ENCODE measurements at regions not wholly inside any gene's neighbourhood (a gene's known extent, or its start where the extent isn't known, plus 50 kb on each side); places are given as distances from the start of the nearest gene placed in this dataset.

GRCh38 chr15:38048001-38048455 lies 113.6 kb downstream of the TMCO5A start:
- no peak for DNase-seq

GRCh38 chr15:38049891-38050290 lies 115.5 kb downstream of the TMCO5A start:
- no peak for DNase-seq

- DNase-seq: no peak
These were observed 116.3 kb downstream of the TMCO5A start for GRCh38 chr15:38050529-38051448.

GRCh38 chr15:38053205-38053604 lies 118.8 kb downstream of the TMCO5A start:
- no peak for DNase-seq

- no peak for DNase-seq
These were observed 119.3 kb downstream of the TMCO5A start for GRCh38 chr15:38053776-38054175.

GRCh38 chr15:38054488-38054887 lies 120.0 kb downstream of the TMCO5A start:
- DNase-seq: no peak

- DNase-seq: no peak
These were observed 124.2 kb downstream of the TMCO5A start for GRCh38 chr15:38058596-38059075.

GRCh38 chr15:38059665-38060064 lies 125.2 kb downstream of the TMCO5A start:
- DNase-seq: no peak

GRCh38 chr15:38061856-38062649 lies 127.6 kb downstream of the TMCO5A start:
- DNase-seq: no peak

- DNase-seq: no peak
These were observed 128.3 kb downstream of the TMCO5A start for GRCh38 chr15:38062696-38063095.

- DNase-seq: no peak
These were observed 131.4 kb downstream of the TMCO5A start for GRCh38 chr15:38065721-38066345.

GRCh38 chr15:38066612-38067011 lies 132.2 kb downstream of the TMCO5A start:
- no peak for DNase-seq

GRCh38 chr15:38068626-38069391 lies 134.4 kb downstream of the TMCO5A start:
- DNase-seq: peak in 1 of 2 donors; percentile 27

GRCh38 chr15:38069511-38070011 lies 135.1 kb downstream of the TMCO5A start:
- no peak for DNase-seq

GRCh38 chr15:38070778-38071177 lies 136.3 kb downstream of the TMCO5A start:
- DNase-seq: no peak

- DNase-seq: no peak
These were observed 137.0 kb downstream of the TMCO5A start for GRCh38 chr15:38071211-38071972.

- no peak for DNase-seq
These were observed 137.5 kb downstream of the TMCO5A start for GRCh38 chr15:38072007-38072347.

- DNase-seq: no peak
These were observed 138.1 kb downstream of the TMCO5A start for GRCh38 chr15:38072348-38073177.

- no peak for DNase-seq
These were observed 138.9 kb downstream of the TMCO5A start for GRCh38 chr15:38073178-38073946.

- DNase-seq: no peak
These were observed 139.6 kb downstream of the TMCO5A start for GRCh38 chr15:38074029-38074428.
